Adrenal gland (tissue), 5 donors: ENCODE measurements at regions not wholly inside any gene's neighbourhood (a gene's known extent, or its start where the extent isn't known, plus 50 kb on each side); places are given as distances from the start of the nearest gene placed in this dataset.

Source experiments
- POLR2A ChIP-seq, 2 donors: fragments of 450-650 bp; IDR thresholded peaks; one replicate each; pipeline ENCODE4 v1.6.1; 2017; ENCODE audit warnings: antibody characterized with exemption in 2 of 2, mild to moderate bottlenecking in 2 of 2, moderate library complexity in 1 of 2
- TF ChIP-seq, protein P1 (sequence below), 6 experiments: fragments of 450-650 bp in 4 of 6; fragments of 200-600 bp in 2 of 6; sonication (generic) in 1 of 6; IDR thresholded peaks; 1 replicate in 5 of 6; 2 replicates in 1 of 6; pipeline versions ENCODE4 v1.5.1 to v1.8.0; 2016 to 2021; ENCODE audit warnings: antibody characterized with exemption in 6 of 6, mild to moderate bottlenecking in 2 of 6, moderate library complexity in 1 of 6
- donor health status: DM: no; HTN: no; CAD: no.

DNA sequence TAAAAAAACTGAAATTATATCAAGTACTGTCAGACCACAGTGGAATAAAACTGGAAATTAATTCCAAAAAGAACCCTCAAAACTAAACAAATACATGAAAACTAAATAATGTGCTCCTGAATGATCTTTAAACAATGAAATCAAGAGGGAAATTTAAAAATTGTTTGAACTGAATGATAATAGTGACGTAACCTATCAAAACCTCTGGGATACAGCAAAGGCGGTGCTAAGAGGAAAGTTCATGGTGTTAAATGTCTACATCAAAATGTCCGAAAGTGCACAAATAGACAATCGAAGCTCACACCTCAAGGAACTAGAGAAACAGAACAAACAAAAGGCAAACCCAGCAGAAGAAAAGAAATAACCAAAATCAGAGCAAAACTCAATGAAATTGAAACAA, 70.8 kb upstream of the TUBA3C start:
- TF ChIP-seq, protein P1, sequence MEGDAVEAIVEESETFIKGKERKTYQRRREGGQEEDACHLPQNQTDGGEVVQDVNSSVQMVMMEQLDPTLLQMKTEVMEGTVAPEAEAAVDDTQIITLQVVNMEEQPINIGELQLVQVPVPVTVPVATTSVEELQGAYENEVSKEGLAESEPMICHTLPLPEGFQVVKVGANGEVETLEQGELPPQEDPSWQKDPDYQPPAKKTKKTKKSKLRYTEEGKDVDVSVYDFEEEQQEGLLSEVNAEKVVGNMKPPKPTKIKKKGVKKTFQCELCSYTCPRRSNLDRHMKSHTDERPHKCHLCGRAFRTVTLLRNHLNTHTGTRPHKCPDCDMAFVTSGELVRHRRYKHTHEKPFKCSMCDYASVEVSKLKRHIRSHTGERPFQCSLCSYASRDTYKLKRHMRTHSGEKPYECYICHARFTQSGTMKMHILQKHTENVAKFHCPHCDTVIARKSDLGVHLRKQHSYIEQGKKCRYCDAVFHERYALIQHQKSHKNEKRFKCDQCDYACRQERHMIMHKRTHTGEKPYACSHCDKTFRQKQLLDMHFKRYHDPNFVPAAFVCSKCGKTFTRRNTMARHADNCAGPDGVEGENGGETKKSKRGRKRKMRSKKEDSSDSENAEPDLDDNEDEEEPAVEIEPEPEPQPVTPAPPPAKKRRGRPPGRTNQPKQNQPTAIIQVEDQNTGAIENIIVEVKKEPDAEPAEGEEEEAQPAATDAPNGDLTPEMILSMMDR (IDR thresholded peaks at IDR 0.05) = no peak
- TF ChIP-seq POLR2A (IDR thresholded peaks at IDR 0.05) = no peak
